Suppressor macrophage treated with lipopolysaccharide for 4 hours (primary cell): ENCODE measurements at regions not wholly inside any gene's neighbourhood (a gene's known extent, or its start where the extent isn't known, plus 50 kb on each side); places are given as distances from the start of the nearest gene placed in this dataset.

Source experiments
- DNase-seq: peaks from one replicate; pipeline ENCODE4 v3.0.0-alpha.2; 2020

DNA sequence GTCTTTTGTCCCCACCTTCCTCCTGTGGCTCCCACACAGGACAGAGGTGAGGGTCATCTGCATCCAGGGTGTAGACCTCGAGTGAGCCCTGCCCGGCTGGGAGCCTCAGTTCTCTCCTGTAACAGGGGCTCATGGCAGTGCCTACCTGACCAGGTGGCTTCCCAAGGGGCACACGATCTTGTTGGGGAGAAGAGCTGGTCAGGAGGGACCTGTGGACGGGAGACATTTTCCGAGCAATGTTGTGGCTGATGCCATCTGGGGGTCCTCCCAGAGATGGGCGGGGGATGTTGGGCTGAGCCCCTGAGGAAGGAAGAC is 51.9 kb downstream of the CEBPB start:
- DNase-seq, result no peak

DNA sequence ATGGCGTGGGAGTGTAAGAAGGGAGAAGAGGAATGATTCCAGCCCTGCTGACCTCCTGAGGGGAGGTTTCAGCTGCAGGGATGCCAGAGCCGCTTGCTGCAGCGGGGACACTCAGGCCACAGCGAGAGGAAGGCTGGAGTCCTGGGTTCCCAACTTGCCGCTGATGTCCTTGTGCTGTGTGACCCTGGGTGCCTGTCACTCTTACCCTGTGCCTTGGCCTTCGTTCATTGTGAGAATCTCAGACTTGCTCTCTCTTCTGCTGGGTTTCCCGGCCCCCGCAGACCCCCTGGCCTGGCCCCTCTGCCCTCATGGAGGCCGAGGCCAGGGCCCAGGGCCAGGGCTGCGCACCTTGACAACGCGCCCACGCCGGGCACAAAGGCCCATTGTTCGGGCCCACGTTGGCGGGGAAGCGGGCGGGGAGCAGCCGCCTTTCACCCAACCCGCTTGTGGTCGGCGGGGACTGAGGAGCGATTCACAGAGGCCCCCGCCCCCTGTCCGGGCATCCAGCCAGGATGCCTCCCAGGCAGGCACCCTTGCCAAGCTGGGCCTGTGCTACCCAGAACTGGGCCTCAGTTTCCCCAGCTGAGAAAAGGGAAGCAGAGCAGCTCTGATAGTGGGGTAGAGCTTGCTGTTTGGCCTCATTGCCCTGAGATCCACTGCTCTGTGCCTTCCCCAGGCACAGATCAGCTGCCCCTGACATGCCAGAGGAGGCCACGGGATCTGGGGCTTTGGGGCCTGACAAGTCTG is 52.4 kb downstream of the CEBPB start:
- no peak for DNase-seq

DNA sequence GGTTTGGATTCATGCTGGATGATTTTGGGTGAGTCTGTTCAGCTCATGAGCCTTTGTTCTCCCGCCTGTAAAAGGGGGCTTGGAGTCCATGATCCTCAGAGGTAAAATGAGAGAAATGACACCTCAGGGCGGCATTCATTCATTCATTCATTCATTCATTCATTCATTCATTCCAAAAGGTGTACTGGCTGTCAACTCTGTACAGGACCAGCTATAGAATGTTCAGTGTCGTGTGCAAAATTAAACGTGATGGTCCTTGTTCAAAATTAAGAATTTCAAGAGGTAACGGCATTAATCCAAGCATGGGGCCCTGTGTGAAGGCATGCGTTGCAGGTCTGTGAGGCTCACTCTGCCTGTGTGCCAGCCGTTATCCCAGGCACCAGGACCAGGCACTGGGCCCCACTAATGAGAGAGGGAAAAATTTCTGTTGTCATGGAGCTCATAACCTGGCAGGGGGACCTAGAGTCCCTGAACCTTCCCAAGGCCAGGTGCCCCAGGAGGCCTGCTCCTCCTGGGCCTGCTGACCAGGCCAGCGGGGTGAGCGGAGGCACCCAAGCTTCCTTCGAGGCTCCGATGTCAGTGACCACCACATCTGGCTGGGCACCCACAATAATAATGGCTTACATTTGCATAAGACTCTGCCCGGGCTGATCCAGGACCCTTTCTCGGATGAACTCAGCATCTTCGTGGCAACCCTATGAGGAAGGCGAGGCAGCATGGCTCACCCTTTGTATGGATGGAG is 53.2 kb downstream of the CEBPB start:
- DNase-seq, result no peak

DNA sequence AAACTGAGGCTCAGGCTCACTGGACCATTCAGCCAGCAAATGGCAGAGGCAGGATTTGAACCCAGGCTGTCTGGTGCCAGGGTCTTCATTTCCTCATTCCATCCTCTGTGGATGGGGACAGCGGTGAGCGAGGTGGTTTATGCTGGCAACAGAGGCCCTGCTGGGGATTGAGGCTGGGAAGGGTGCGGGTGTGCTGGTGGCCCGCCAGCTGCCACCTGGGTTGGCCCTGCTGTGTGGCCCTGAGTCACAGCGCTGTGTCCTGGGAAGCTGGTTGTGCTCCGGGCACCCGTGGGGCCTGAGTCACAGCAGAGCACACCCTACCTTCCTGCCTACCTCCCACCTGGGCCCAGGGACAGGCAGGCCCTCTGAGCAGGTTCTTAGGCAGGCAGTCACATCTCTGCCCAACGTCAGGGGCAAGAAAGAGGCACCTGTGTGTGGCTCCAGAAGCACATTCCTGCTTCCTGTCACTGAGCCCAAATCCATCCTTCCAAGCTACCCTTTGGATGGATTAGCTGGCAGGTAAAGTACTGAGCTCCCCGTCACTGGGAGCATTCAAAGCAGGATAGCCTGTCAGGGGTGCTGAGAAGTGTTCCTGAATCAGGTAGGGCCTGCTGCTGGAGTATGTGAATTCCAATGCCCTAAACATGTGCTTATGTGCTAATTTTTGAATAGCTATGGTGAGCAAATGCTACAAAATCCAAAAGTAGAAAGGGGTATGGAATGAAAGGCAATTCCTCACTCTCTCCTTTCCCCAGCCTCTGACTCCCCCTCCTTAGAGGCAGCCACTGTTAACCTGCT is 53.9 kb downstream of the CEBPB start:
- DNase-seq, result no peak

DNA sequence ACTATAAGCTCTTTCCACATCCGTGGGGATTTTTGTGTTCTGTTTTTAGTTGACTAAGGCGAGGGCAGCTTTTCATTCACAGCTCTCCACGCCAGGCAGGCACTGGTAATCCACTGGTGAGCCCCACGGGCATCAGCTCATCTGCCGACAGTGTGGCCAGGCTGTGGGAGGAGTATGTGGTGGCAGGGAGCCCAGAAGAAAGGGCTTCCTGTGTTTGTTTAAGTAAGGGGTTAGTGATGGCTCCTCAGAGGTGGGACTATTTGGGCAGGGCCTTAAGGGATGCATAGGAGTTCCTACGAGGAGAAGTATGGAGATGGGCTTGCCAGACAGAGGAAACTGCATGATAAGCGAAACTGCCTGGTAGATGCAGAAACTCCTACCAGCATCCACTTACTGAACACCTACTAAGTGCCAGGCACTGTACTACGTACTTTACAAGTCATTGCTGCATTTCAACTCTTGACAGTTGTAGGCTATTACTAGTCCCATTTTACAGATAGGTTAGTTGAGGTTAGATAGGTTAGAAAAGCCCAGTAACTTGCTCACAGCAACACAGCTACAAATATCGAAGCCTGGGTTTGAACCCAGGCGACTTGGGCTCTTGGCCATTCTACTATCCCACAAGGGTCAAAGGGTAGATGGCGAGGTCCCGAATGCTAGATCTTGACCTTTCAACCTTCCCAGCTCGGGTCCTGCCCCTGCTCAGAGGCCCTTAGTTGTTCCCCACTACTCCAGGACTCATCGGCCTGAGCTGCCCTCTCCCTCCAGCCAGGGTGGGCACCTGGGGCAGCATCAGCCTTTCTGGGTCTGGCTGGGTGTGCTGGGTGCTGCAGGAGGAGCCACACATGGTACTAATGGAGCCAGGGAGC is 55.1 kb downstream of the CEBPB start:
- DNase-seq, result no peak

DNA sequence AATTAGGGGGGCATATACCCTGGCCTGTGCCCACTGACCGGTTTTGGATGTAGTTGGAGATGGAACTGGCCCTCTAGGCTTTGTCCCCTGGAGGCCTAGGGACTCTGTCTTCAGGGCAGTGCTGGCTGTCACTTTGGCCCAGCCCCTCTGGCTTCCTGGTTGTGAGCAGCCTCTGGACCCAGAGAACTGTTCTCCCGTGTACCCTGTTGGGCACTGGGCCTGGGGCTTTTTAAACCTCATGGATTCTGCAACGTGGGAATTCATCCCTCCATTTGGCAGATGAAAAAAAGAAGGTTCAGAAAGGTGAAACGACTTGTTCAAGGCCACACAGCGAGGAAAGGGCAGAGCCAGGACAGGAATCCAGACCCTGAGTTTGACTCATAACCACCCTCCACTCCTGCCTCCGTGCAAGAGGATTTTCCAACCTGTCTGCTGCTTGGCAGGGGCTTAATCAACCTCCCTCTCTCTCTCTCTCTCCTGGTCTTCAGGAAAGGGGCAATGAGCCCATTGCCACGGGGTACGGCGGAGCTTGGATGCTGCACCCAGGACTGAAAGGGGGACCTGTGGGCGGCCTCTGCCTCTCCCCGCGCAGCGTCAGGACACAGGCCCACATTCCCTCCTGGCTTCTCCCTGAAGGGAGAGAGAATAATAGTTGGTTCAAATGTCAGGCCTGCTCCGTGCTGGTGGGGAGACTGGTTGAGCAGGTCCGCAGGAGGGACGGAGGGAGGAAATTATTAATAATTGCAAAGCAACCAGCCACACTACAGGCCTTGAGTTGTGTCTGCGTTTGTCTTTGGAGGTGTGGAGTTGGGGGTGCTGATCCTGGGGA is 56.0 kb downstream of the CEBPB start:
- no peak for DNase-seq

DNA sequence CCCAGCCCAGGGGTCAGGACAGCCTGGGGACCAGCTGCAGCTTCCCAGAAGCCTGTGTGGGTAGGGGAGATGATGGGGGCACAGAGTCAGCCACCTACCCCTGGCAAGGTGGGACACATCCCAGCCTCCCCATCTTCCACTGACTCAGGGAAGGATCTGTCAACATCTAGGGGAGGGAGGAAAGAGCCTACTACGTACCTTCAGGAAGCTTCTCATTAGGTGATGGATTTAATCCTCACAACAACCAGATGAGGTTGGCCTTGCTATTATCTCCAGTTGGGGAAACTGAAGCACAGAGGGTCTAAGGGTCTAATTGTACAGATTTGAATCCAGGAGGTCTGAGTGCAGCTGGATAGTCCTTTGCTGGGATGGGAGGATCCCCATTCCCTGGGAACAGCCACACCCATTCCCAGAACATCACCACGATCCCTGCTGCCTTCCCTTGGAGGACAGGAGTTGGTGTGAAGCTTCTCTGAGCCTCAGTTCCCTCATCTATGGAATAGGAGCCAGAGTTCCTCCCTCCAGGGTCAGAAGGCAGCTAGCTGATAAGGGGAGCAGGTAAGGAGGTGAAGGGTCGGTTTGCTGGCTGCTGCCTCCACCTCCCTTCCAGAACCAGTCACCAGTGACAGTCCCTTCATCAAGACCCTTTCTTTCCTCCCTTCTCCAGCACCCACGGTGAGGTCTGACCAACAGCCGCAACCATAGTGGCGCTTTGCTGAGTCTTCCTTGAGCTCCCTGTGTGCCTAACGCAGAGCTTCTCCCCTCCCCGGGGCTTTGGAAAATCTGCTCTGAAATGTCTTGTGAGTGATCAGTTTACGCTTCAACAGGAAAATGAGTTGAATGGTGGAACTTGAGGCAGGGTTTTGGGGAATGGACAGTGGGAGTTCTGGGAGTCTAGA is 56.8 kb downstream of the CEBPB start:
- DNase-seq, result no peak

DNA sequence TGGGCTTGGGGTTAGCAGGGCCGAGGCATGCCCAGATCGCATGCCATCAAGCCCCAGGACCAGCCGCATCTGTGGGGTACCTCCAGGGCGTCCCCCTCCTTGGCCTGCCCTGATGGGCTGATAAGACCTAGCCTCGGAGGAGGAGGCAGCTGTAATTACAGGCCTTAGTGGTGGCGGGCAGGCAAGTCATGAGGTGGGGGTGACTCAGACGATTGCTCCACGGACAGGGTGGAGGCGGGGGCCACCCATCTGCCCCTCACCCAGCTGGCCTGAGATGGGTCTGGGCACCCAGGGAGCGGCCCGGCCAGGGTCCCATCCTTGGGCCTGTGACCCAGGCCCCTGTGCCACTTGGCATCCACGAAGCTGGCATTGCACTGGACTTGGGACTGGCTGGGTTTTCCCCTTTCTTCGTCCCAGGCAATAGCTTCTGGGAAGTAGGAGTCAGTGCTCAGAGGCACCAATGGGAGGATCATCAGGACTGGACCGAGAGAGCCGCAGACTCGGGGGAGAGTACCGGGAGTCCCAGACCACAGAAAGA is 57.5 kb downstream of the CEBPB start:
- DNase-seq, result peak; percentile 91

DNA sequence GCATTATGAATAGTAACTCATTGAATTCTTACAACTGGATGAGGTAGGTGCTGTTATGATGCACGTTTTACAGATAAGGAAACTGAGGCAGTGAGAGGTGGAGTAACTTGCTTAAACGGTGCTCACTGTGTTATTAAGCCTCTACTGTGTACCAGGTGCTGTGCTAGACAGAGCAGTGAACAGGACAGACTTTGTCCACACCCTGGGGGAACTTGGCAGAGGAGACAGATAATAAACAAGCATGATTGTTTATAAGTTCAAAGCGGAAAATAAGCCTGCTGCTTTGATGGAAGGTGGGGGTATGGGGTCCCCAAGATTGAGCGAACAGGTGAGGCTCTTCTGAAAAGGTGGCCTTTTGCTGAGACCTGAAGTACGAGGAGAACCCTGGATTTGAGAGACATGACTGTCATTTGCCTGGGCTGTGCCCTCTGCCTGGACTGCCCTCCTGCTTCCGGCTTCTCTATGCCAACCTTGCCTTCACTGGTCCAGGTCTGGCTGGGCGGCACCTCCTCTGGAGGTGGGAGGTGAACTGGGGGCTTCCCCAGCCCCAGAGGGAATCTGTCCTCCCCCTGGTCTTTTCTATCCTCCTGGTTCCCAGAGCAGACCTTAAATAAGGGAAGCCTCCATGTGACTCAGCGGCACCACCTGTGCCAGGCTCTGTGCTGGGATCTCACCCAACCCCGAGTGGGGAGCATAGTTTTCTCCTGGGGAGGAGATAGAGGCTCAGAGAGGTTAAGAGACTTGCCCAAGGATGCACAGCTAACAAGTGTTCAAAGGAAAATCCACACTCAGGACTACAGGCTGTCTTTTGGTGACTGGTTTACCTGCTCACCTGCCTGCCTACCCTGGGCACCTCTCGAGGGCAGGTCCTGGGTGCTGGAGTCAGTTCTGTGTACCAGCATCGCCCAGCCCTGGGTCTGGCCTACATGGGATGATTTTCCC is 59.1 kb downstream of the CEBPB start:
- DNase-seq, result no peak

DNA sequence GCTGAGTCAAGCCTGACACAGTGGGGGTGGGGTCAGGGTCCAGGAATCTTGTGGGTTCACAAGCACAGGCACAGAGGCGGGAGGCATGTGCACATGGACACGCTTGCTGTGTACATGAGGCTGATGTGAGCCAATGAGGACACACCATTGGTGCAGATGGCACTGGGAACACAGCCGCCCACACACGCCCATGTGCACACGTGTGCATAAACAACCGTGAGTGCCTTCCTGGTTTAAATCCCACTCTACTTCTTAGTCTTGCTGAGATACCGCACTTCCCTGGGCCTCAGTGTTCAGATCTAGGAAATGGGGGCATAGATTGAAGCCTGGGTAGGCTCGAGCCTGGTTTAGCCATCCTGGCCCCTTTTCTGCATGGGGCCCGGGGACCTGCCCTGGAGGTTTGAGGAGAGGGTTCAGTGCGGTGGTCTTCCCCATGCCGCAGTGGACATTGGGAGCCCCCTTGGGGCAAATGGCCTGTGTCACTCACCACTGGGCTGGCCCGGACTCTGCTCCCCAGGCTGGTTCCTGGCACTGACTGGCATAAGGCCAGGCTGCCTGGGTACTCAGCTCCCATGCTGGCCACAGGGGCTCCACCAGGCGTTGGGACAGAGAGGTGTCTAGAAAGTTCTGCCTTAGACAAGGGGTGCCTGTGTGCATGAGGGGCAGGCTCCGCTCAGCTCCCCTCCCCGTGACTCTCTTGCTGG is 60.2 kb downstream of the CEBPB start:
- DNase-seq, result no peak

DNA sequence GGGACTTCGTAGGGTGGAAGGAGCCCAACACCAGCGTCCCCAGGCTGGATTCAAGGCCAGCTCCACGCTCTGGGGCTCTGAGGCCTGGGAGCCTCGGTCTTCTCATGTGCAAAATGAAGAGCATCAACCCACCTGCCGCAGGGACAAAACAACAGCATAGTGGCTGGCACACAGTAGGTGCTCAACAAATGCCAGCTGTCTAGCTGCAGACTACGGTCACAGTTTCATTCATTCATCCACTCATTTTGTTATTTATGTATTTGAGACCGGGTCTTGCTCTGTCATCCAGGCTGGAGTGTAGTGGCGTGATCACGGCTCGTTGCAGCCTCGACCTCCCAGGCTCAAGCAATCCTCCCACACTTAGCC is 60.7 kb downstream of the CEBPB start:
- no peak for DNase-seq

DNA sequence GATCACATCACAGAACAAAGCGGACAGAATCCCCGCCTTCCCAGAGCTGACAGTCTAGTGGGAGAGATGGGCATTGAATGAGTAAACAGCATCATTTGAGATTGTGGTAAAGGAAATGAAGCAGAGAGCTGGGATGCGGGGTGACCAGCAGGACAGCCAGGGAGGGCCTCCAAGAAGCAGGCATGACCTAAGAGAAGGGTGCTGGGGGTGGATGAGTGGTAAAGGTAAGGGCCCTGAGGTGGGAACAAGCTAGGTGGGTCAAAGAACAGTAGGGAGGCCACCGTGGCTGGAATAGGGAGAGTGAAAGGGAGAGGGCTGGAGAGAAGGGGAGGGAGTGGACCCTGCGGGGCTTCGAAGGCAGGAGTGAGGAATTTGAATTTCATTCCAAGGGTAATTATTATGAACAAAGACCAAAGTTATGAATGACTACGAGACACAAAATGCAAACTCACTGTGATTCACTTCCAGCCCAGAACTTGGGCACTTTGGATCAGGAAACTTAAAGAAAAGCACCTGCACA is 61.4 kb downstream of the CEBPB start:
- DNase-seq, result no peak

DNA sequence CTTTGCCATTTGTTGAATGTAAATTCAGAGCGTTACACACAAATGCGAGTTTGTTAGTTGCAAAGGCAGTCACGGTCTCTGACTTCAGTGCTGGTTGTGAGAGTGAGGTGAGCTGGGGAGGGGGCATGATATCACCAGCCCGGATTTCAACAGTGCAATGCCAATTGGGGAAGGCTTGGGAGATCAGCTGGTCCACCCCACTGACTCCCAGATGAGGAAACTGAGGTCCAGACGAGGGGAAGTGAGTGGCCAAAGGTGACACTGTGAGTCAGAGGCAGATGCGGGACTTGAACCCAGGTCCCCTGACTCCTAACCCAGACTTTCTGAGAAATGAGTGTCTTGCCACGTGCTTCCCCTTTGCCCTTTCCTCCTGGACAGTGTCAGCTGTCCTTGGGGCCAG is 62.1 kb downstream of the CEBPB start:
- DNase-seq, result peak; percentile 79

DNA sequence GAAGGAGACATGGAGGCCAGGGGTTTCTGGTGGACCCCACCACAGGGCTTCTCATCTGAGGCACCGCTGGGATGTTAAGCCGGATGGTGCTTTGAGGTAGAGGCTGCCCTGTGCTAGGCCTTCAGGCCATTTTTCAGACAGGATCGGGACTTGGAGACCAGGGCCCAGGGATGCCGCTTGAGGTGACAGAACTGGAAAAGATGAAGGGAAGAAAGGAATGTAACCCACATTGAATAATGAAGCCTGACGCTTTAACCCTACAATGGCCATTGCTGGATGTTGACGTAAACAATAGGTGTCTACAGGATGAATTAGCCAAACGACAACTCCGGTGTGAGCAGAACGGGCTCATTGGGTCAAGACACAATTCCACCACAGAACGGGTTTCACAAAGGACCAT is 62.5 kb downstream of the CEBPB start:
- DNase-seq, result no peak

DNA sequence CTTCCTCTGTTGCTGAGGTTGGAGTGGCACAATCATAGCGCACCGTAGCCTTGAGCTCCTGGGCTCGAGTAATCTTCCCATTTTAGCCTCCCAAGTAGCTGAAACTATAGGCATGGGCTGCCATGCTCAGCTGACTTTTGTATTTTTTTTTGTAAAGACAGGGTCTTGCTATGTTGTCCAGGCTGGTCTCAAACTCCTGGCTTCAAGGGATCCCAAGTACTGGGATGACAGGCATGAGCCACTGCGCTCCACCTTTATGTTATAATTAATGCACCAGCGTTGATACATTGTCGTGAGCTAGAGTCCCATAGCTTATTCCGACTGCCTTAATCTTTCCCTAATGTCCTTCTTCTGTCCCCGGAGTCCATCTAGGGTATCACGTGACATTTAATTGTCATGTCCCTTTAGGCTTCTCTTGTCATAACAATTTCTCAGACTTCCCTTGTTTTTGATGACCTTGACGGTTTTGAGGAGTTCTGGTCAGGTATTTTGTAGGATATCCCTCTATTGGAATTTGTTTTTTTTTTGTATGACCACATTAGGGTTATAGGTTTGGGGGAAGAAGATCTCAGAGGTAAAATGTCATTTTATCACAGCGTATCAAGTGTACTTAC is 63.9 kb downstream of the CEBPB start:
- DNase-seq, result no peak

DNA sequence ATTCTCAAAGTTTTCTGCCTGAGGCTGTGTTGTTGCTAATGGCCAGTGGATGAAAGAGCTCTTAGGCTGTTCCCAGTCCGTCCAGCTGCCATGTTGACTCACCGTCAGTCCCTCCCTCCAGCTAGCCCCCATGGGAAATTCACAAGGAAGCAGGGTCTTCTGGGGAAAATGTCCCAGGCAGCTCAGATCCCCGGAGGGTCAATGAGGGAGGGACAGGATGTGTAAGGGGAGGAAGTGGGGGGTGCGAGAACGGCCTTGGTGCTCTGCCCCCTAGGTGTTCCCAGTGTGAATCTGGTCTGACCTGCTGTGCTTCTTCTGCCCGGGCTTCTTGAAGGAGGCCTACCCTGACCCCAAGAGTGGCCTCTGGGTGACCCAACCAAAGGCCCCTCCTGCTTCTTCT is 65.9 kb downstream of the CEBPB start:
- DNase-seq, result no peak

DNA sequence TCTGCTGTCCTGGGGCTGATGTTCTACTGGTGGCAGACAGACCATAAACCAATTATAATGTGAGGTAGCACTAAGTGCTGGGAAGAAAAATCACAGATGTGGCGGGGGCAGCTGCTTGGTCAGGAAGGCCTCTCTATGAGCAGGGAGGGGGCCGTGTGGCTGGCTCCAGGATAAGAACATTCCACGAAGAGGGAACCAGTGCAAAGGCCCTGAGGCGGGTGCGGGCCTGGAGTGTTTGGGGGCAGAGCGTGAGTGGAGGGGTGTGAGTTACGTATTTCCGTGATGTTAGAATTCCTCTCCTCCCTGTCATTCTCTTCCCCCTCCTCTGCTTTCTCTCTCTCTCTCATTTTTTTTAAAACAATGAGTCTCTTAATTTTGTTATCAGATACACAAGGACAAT is 67.2 kb downstream of the CEBPB start:
- no peak for DNase-seq

DNA sequence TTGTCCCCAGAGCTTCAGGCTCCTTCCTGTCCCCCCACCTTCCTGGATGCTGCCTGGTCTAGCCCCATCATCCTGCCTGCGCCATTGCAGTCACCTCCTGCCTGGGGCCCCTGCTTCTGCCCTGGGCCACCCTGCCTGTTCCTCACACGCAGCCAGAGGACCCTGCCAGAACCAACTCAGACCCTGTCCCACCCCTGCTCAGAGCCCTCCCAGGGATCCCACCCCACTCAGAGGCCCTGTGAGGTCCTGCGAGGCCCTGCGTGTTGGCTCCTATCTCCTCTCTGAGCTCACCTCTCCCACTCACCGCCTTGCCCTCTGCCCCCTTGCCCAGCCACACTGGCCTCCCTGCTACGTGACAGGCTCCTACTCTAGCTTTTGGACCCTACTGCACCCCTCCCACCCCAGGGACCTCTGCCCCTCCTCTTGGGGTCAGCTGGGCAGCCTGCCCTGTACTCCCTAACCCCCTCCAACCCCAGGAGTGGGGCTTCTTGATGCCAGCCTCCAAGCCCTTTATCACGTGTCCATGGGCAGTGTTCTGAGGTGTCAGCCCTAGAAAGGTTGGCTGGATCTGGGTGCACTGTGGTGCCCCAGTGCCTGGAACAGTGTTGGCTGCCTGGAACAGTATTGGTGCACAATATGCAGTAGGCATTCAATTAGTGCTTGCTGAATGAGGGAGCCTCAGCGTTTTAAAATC is 68.3 kb downstream of the CEBPB start:
- DNase-seq, result no peak
